SK-N-SH (cell line): ENCODE measurements at regions not wholly inside any gene's neighbourhood (a gene's known extent, or its start where the extent isn't known, plus 50 kb on each side); places are given as distances from the start of the nearest gene placed in this dataset.

Experiments used
- CTCF ChIA-PET: fragments of 300-600, 350-600 bp; formaldehyde crosslinking; extraction: SDS; loops from one replicate; lab custom pipeline; 2021; lab: Yijun Ruan, JAX
- POLR2A ChIA-PET: fragments of 350-600 bp; sonication (Branson Sonifier 250); formaldehyde crosslinking; extraction: SDS; loops from one replicate; lab custom pipeline; 2020; ENCODE audit warnings: antibody characterized with exemption, inconsistent platforms; lab: Yijun Ruan, JAX
- DNase-seq: peaks from one replicate; pipeline ENCODE4 v3.0.0; 2012
- H2AFZ ChIP-seq: fragments of 200-600 bp; sonication (generic); 2 replicates; pipeline ENCODE4 v1.8.1; 2016; ENCODE audit warnings: antibody characterized with exemption, mild to moderate bottlenecking, low read depth
- H3F3A ChIP-seq: fragments of 200-600 bp; sonication (generic); replicated peaks from 2 replicates; pipeline ENCODE3; 2016; ENCODE audit warnings: antibody characterized with exemption, mild to moderate bottlenecking; ENCODE audit not compliant: insufficient read depth
- H3K27ac ChIP-seq, 2 experiments: fragments of 200-500 bp in 1 of 2; fragments of 200-600 bp in 1 of 2; sonication (Bioruptor generic) in 1 of 2; sonication (generic), shearing (Covaris generic) in 1 of 2; 2 replicates each; pipeline versions ENCODE4 v1.5.1 to v1.6.1; 2014 to 2016; ENCODE audit warnings: low read depth in 2 of 2, inconsistent platforms in 1 of 2, low read length in 1 of 2, mild to moderate bottlenecking in 1 of 2, mixed read lengths in 1 of 2
- H3K27me3 ChIP-seq: fragments of 200-600 bp; sonication (generic), shearing (Covaris generic); 2 replicates; pipeline ENCODE4 v1.6.1; 2016; ENCODE audit warnings: mixed run types; ENCODE audit not compliant: insufficient read depth
- H3K36me3 ChIP-seq, 2 experiments: fragments of 200-500 bp in 1 of 2; fragments of 200-600 bp in 1 of 2; sonication (Bioruptor generic) in 1 of 2; sonication (generic) in 1 of 2; replicated peaks in 1 of 2; 2 replicates each; pipeline versions ENCODE3 to v1.5.1; 2014 to 2016; ENCODE audit warnings: low read length in 1 of 2, mild to moderate bottlenecking in 1 of 2; ENCODE audit not compliant: insufficient read depth in 2 of 2, control insufficient read depth in 1 of 2
- H3K4me1 ChIP-seq, 2 experiments: fragments of 200-500 bp in 1 of 2; fragments of 200-600 bp in 1 of 2; sonication (Bioruptor generic) in 1 of 2; sonication (generic), shearing (Covaris generic) in 1 of 2; 2 replicates each; pipeline versions ENCODE4 v1.5.1 to v1.6.1; 2014 to 2016; ENCODE audit warnings: low read depth in 1 of 2, low read length in 1 of 2, mixed run types in 1 of 2; ENCODE audit not compliant: insufficient read depth in 2 of 2, control insufficient read depth in 1 of 2
- H3K4me2 ChIP-seq: fragments of 200-600 bp; sonication (generic), shearing (Covaris generic); 2 replicates; pipeline ENCODE4 v1.6.1; 2017; ENCODE audit warnings: mixed run types
- H3K4me3 ChIP-seq, 2 experiments: fragments of 200-500 bp in 1 of 2; fragments of 200-600 bp in 1 of 2; sonication (Bioruptor generic) in 1 of 2; sonication (generic), shearing (Covaris generic) in 1 of 2; 2 replicates each; pipeline versions ENCODE4 v1.5.1 to v1.8.1; 2014 to 2016; ENCODE audit warnings: low read depth in 2 of 2, inconsistent platforms in 1 of 2, low read length in 1 of 2, mild to moderate bottlenecking in 1 of 2, mixed read lengths in 1 of 2, moderate library complexity in 1 of 2
- H3K79me2 ChIP-seq: fragments of 200-600 bp; sonication (generic); 2 replicates; pipeline ENCODE4 v1.8.1; 2017; ENCODE audit warnings: mild to moderate bottlenecking; ENCODE audit not compliant: insufficient read depth
- H3K9ac ChIP-seq: fragments of 200-600 bp; sonication (generic); 2 replicates; pipeline ENCODE4 v1.6.1; 2017; ENCODE audit warnings: mixed run types
- H3K9me2 ChIP-seq: fragments of 200-600 bp; sonication (generic); 2 replicates; pipeline ENCODE4 v1.6.1; 2017; ENCODE audit warnings: mixed run types
- H3K9me3 ChIP-seq: fragments of 200-600 bp; sonication (generic); 2 replicates; pipeline ENCODE4 v1.6.1; 2017; ENCODE audit warnings: mixed run types, mild to moderate bottlenecking, moderate library complexity
- H4K20me1 ChIP-seq: fragments of 200-600 bp; sonication (generic); 2 replicates; pipeline ENCODE4 v1.6.1; 2017; ENCODE audit warnings: mild to moderate bottlenecking, mixed run types; ENCODE audit not compliant: insufficient read depth
- CHD2 ChIP-seq: fragments of 150-350 bp; IDR thresholded peaks from 2 replicates; pipeline ENCODE4 v1.6.1; 2018; ENCODE audit warnings: low read length; ENCODE audit not compliant: partially characterized antibody
- FOSL2 ChIP-seq: IDR thresholded peaks from 2 replicates; pipeline ENCODE4 v1.4.0; 2012; ENCODE audit warnings: low read depth, mild to moderate bottlenecking, moderate library complexity, borderline replicate concordance
- WGBS: methylation state at CpG from one replicate; pipeline ENCODE4 v1.1.6; 2017; ENCODE audit warnings: low lambda C conversion rate; 5-methylcytosine and 5-hydroxymethylcytosine counted together
- small RNA-seq, 7 experiments: library from RNA; depleted of rRNA; stranded (forward); fragments of <200 nt; gene quantifications; one replicate each; pipeline ENCODE3, GENCODE V24; 2012
- TF ChIP-seq, protein P1 (sequence below): IDR thresholded peaks from 2 replicates; pipeline ENCODE4 v1.4.0; 2012; ENCODE audit warnings: low read depth, borderline replicate concordance
- TF ChIP-seq, protein P2 (sequence below): fragments of 150-350 bp; IDR thresholded peaks from 2 replicates; pipeline ENCODE4 v1.6.1; 2016; ENCODE audit warnings: mild to moderate bottlenecking, low read depth, low read length
- TF ChIP-seq, protein P3 (sequence below): fragments of 200-600 bp; sonication (generic); IDR thresholded peaks from 2 replicates; pipeline ENCODE4 v1.6.1; 2017; ENCODE audit warnings: antibody characterized with exemption, mild to moderate bottlenecking, moderate library complexity

DNA sequence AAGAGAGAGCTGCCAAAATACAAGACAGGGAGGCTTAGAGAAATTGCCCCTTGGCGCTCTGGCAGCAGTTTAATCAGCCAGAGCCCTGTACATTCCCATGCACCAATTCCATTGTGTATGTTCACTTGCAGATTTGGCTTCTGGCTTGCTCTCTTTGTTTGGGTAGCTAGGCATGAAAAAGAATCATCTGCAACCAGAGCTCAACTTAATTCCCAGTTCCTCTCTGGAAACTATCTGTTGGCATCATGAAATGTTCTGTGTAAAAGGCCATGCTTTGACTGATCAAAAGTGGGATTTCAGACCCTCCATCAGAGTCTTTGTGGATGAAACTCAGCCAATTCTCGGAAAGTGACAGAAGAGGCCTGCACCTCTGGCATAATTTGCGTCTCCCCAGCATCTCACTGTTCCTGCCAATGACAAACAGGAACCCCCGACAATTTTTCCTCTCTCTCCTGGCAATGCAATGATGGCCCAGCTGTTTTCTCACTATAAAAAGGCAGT, 53.8 kb upstream of the RAD23B start:
- WGBS, result 84% methylated on average over 4 of the region's 4 CpGs
- Histone ChIP-seq H3F3A (no peaks in the 10 kb centered on the region), H4K20me1 (no peaks in the 10 kb centered on the region), H3K4me1 (peaks cover 0 to 8% of the 10 kb centered on the region in 2 experiments; a peak in 2 of 4 replicates), H3K9me2 (no peaks in the 10 kb centered on the region), H3K9ac (no peak overlapping the region), H3K27ac (no peak overlapping the region), H3K4me2 (no peak overlapping the region), H3K4me3 (no peak overlapping the region), H3K27me3 (no peaks in the 10 kb centered on the region; the same call in 1 of the 2 replicates), H2AFZ (no peak overlapping the region), H3K9me3 (no peaks in the 10 kb centered on the region), H3K79me2 (no peaks in the 10 kb centered on the region), H3K36me3 (no peaks in the 10 kb centered on the region)
- ChIA-PET CTCF (interaction anchor here (0.7 kb wide), 1 partner anchor 16 kb away, joined by 3 read pairs; no protein-coding TSS in a partner anchor), POLR2A (no interaction called here)
- TF ChIP-seq CHD2 (no peak), FOSL2 (no peak)
- TF ChIP-seq, protein P1, sequence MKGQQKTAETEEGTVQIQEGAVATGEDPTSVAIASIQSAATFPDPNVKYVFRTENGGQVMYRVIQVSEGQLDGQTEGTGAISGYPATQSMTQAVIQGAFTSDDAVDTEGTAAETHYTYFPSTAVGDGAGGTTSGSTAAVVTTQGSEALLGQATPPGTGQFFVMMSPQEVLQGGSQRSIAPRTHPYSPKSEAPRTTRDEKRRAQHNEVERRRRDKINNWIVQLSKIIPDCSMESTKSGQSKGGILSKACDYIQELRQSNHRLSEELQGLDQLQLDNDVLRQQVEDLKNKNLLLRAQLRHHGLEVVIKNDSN, result no peak
- TF ChIP-seq, protein P2, sequence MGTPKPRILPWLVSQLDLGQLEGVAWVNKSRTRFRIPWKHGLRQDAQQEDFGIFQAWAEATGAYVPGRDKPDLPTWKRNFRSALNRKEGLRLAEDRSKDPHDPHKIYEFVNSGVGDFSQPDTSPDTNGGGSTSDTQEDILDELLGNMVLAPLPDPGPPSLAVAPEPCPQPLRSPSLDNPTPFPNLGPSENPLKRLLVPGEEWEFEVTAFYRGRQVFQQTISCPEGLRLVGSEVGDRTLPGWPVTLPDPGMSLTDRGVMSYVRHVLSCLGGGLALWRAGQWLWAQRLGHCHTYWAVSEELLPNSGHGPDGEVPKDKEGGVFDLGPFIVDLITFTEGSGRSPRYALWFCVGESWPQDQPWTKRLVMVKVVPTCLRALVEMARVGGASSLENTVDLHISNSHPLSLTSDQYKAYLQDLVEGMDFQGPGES, result no peak
- TF ChIP-seq, protein P3, sequence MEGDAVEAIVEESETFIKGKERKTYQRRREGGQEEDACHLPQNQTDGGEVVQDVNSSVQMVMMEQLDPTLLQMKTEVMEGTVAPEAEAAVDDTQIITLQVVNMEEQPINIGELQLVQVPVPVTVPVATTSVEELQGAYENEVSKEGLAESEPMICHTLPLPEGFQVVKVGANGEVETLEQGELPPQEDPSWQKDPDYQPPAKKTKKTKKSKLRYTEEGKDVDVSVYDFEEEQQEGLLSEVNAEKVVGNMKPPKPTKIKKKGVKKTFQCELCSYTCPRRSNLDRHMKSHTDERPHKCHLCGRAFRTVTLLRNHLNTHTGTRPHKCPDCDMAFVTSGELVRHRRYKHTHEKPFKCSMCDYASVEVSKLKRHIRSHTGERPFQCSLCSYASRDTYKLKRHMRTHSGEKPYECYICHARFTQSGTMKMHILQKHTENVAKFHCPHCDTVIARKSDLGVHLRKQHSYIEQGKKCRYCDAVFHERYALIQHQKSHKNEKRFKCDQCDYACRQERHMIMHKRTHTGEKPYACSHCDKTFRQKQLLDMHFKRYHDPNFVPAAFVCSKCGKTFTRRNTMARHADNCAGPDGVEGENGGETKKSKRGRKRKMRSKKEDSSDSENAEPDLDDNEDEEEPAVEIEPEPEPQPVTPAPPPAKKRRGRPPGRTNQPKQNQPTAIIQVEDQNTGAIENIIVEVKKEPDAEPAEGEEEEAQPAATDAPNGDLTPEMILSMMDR, result no peak
- no peak for DNase-seq

Small RNAs in the stretch of these regions (small RNA-seq; reads per million reads assigned to genes)
- 0 reads per million in 7 experiments for gene AL807761.1
